HepG2 (cell line): ENCODE measurements at regions not wholly inside any gene's neighbourhood (a gene's known extent, or its start where the extent isn't known, plus 50 kb on each side); places are given as distances from the start of the nearest gene placed in this dataset.

ENCODE experiments used
- ZNF749 ChIP-seq: sonication (generic); formaldehyde crosslinking; IDR thresholded peaks from 2 replicates; pipeline ENCODE4 v1.8.0; 2022; ENCODE audit warnings: mild to moderate bottlenecking, missing genetic modification reagents, moderate library complexity, borderline replicate concordance
- TF ChIP-seq, protein P1 (sequence below): sonication (generic); formaldehyde crosslinking; conservative IDR thresholded peaks from 2 replicates; pipeline ENCODE4 v1.4.0; 2020; ENCODE audit warnings: missing genetic modification reagents
- TF ChIP-seq, protein P2 (sequence below): sonication (generic); formaldehyde crosslinking; IDR thresholded peaks from 2 replicates; pipeline ENCODE4 v1.5.0; 2020; ENCODE audit warnings: mild to moderate bottlenecking, missing genetic modification reagents, moderate library complexity

DNA sequence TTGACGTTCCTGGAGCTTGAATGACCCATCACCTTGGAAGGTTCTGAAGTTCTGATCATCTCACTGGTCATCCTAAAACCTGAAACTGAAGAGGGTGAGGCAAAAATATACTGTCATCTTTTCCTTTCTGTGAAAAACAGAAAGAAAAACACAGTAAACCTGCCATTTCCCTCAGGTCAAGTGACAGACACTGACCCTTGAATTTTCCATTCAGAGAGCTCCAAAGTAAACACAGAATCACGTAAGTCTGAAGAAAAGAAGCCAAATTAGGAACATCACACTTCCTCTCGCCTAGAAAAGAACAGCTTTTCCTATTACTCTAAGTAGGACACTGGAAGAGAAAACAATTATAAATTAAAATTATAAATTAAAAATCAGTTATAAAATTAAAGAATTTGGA is 78.7 kb upstream of the TGFBR2 start:
- TF ChIP-seq, protein P1, sequence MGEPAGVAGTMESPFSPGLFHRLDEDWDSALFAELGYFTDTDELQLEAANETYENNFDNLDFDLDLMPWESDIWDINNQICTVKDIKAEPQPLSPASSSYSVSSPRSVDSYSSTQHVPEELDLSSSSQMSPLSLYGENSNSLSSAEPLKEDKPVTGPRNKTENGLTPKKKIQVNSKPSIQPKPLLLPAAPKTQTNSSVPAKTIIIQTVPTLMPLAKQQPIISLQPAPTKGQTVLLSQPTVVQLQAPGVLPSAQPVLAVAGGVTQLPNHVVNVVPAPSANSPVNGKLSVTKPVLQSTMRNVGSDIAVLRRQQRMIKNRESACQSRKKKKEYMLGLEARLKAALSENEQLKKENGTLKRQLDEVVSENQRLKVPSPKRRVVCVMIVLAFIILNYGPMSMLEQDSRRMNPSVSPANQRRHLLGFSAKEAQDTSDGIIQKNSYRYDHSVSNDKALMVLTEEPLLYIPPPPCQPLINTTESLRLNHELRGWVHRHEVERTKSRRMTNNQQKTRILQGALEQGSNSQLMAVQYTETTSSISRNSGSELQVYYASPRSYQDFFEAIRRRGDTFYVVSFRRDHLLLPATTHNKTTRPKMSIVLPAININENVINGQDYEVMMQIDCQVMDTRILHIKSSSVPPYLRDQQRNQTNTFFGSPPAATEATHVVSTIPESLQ (CRISPR knock-in tag), result no peak
- TF ChIP-seq, protein P2, sequence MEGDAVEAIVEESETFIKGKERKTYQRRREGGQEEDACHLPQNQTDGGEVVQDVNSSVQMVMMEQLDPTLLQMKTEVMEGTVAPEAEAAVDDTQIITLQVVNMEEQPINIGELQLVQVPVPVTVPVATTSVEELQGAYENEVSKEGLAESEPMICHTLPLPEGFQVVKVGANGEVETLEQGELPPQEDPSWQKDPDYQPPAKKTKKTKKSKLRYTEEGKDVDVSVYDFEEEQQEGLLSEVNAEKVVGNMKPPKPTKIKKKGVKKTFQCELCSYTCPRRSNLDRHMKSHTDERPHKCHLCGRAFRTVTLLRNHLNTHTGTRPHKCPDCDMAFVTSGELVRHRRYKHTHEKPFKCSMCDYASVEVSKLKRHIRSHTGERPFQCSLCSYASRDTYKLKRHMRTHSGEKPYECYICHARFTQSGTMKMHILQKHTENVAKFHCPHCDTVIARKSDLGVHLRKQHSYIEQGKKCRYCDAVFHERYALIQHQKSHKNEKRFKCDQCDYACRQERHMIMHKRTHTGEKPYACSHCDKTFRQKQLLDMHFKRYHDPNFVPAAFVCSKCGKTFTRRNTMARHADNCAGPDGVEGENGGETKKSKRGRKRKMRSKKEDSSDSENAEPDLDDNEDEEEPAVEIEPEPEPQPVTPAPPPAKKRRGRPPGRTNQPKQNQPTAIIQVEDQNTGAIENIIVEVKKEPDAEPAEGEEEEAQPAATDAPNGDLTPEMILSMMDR (CRISPR knock-in tag), result no peak
- no peak for TF ChIP-seq ZNF749
